HepG2 (cell line): ENCODE measurements at regions not wholly inside any gene's neighbourhood (a gene's known extent, or its start where the extent isn't known, plus 50 kb on each side); places are given as distances from the start of the nearest gene placed in this dataset.

Experiments
- ATAC-seq: fragments of 200-7000 bp; cut with Tn5 transposase; 3 replicates; pipeline ENCODE4 v1.9.1; 2020; ENCODE audit warnings: mild to moderate bottlenecking, moderate library complexity
- BruUV-seq: library from RNA; stranded (reverse); fragments of 400-500 nt; replicated peaks from 2 replicates; lab custom pipeline; 2021; lab: Mats Ljungman, UMichigan
- CTCF ChIA-PET: fragments of 300-600 bp; formaldehyde crosslinking; extraction: SDS; loops from one replicate; lab custom pipeline; 2021; ENCODE audit warnings: low total read pairs, inconsistent platforms, low intra/inter-chr PET ratio; lab: Yijun Ruan, JAX
- POLR2A ChIA-PET: fragments of 350-600 bp; sonication (Branson Sonifier 250); formaldehyde crosslinking; loops from one replicate; lab custom pipeline; 2020; ENCODE audit warnings: antibody characterized with exemption, inconsistent platforms; lab: Yijun Ruan, JAX
- DNase-seq: peaks from one replicate; pipeline ENCODE4 v3.0.0-alpha.2; 2015; ENCODE audit warnings: low spot score
- FAIRE-seq: peaks from 3 replicates; lab custom pipeline; 2011; peaks lifted over from hg19 to GRCh38; lab: Jason Lieb, UNC
- H2AFZ ChIP-seq: one replicate; pipeline ENCODE4 v1.6.1; 2011; ENCODE audit warnings: low read length, inconsistent platforms
- H3K27ac ChIP-seq: fragments of 300-600 bp; 3 replicates; pipeline ENCODE4 v1.8.0; 2011; ENCODE audit warnings: mixed run types, mild to moderate bottlenecking, mixed read lengths, low read length, inconsistent platforms; ENCODE audit not compliant: insufficient read depth; ENCODE audit errors: extremely low read length
- H3K27me3 ChIP-seq, 2 experiments: fragments of 200-600 bp in 1 of 2; 2 replicates in 1 of 2; 3 replicates in 1 of 2; pipeline versions ENCODE4 v1.6.0 to v1.8.0; 2011; ENCODE audit warnings: low read length in 2 of 2, mild to moderate bottlenecking in 2 of 2, moderate library complexity in 2 of 2, inconsistent platforms in 1 of 2; ENCODE audit not compliant: insufficient read depth in 2 of 2, control insufficient read depth in 1 of 2
- H3K36me3 ChIP-seq, 2 experiments: fragments of 200-600 bp in 1 of 2; replicated peaks in 1 of 2; 2 replicates in 1 of 2; 3 replicates in 1 of 2; pipeline versions ENCODE4 v1.5.1 to v1.8.0; 2011; ENCODE audit warnings: low read length in 2 of 2, inconsistent platforms in 1 of 2; ENCODE audit not compliant: insufficient read depth in 2 of 2, control insufficient read depth in 1 of 2
- H3K4me1 ChIP-seq: 2 replicates; pipeline ENCODE4 v1.5.1; 2012; ENCODE audit warnings: low read length, inconsistent platforms; ENCODE audit not compliant: insufficient read depth
- H3K4me2 ChIP-seq: 2 replicates; pipeline ENCODE4 v1.6.0; 2011; ENCODE audit warnings: low read depth, low read length, inconsistent platforms
- H3K4me3 ChIP-seq, 3 experiments: fragments of 200-600 bp in 1 of 3; sonication (generic), shearing (Covaris generic) in 1 of 3; replicated peaks in 1 of 3; 2 replicates each; pipeline ENCODE4 v1.5.1; 2011 to 2016; ENCODE audit warnings: low read length in 3 of 3, inconsistent platforms in 2 of 3, low read depth in 2 of 3, mild to moderate bottlenecking in 2 of 3, control low read depth in 1 of 3, mixed read lengths in 1 of 3; ENCODE audit not compliant: insufficient read depth in 1 of 3
- H3K79me2 ChIP-seq: one replicate; pipeline ENCODE4 v1.6.1; 2011; ENCODE audit warnings: low read length, inconsistent platforms; ENCODE audit not compliant: insufficient read depth
- H3K9ac ChIP-seq: 2 replicates; pipeline ENCODE4 v1.6.0; 2011; ENCODE audit warnings: mild to moderate bottlenecking, low read depth, low read length, inconsistent platforms; ENCODE audit not compliant: insufficient read depth
- H3K9me3 ChIP-seq: 2 replicates; pipeline ENCODE4 v1.5.1; 2012; ENCODE audit warnings: mild to moderate bottlenecking, low read length
- H4K20me1 ChIP-seq: 2 replicates; pipeline ENCODE4 v1.6.0; 2011; ENCODE audit warnings: inconsistent platforms, mild to moderate bottlenecking, low read length, moderate library complexity; ENCODE audit not compliant: insufficient read depth
- DDIT3 ChIP-seq: sonication (generic); formaldehyde crosslinking; IDR thresholded peaks from 2 replicates; pipeline ENCODE4 v1.4.0; 2020; ENCODE audit warnings: mild to moderate bottlenecking, missing genetic modification reagents
- ERF ChIP-seq: IDR thresholded peaks from 2 replicates; pipeline ENCODE4 v1.6.1; 2018; ENCODE audit warnings: missing biosample characterization, missing genetic modification reagents
- ETV5 ChIP-seq: IDR thresholded peaks from 2 replicates; pipeline ENCODE4 v1.6.1; 2018; ENCODE audit warnings: missing biosample characterization, missing genetic modification reagents, inconsistent platforms, borderline replicate concordance
- ETV6 ChIP-seq: sonication (generic); formaldehyde crosslinking; conservative IDR thresholded peaks from 2 replicates; pipeline ENCODE4 v1.4.0; 2020; ENCODE audit warnings: missing genetic modification reagents
- GLI4 ChIP-seq: sonication (generic); formaldehyde crosslinking; IDR thresholded peaks from 2 replicates; pipeline ENCODE4 v1.5.1; 2020; ENCODE audit warnings: missing genetic modification reagents, mild to moderate bottlenecking, moderate library complexity, borderline replicate concordance
- HCFC1 ChIP-seq: fragments of 150-350 bp; IDR thresholded peaks from 2 replicates; pipeline ENCODE4 v1.6.1; 2014; ENCODE audit warnings: low read depth, low read length
- MYNN ChIP-seq: sonication (generic); formaldehyde crosslinking; IDR thresholded peaks from 2 replicates; pipeline ENCODE4 v1.4.0; 2020; ENCODE audit warnings: mild to moderate bottlenecking, low read depth, missing genetic modification reagents
- NAIF1 ChIP-seq: sonication (generic); formaldehyde crosslinking; IDR thresholded peaks from 2 replicates; pipeline ENCODE4 v1.5.0; 2020; ENCODE audit warnings: mild to moderate bottlenecking, missing genetic modification reagents, borderline replicate concordance
- PCBP1 ChIP-seq: fragments of 200-400 bp; formaldehyde crosslinking; IDR thresholded peaks from 2 replicates; pipeline ENCODE4 v1.6.1; 2017; ENCODE audit warnings: mild to moderate bottlenecking, low read depth, low read length, borderline replicate concordance
- POLR2A ChIP-seq, 2 experiments: IDR thresholded peaks; 2 replicates each; pipeline ENCODE4 v1.6.1; 2011; ENCODE audit warnings: low read depth in 2 of 2, low read length in 2 of 2, mild to moderate bottlenecking in 1 of 2, moderate library complexity in 1 of 2; ENCODE audit not compliant: insufficient read depth in 1 of 2
- REL ChIP-seq: sonication (generic); formaldehyde crosslinking; conservative IDR thresholded peaks from 2 replicates; pipeline ENCODE4 v1.8.0; 2022; ENCODE audit warnings: mild to moderate bottlenecking, missing genetic modification reagents, moderate library complexity
- REPIN1 ChIP-seq: sonication (generic); formaldehyde crosslinking; IDR thresholded peaks from 2 replicates; pipeline ENCODE4 v1.8.0; 2022; ENCODE audit warnings: missing genetic modification reagents, low read depth, mild to moderate bottlenecking, borderline replicate concordance
- RFXANK ChIP-seq: IDR thresholded peaks from 2 replicates; pipeline ENCODE4 v1.6.1; 2016
- SKI ChIP-seq: fragments of 450-650 bp; IDR thresholded peaks from one replicate; pipeline ENCODE4 v1.6.1; 2018; ENCODE audit warnings: mild to moderate bottlenecking; ENCODE audit not compliant: partially characterized antibody
- ZBTB14 ChIP-seq: sonication (generic); formaldehyde crosslinking; IDR thresholded peaks from 2 replicates; pipeline ENCODE4 v1.4.0; 2020; ENCODE audit warnings: missing genetic modification reagents
- ZFAT ChIP-seq: sonication (generic); formaldehyde crosslinking; conservative IDR thresholded peaks from 2 replicates; pipeline ENCODE4 v1.8.1; 2023; ENCODE audit warnings: missing genetic modification reagents, inconsistent platforms
- ZNF292 ChIP-seq: sonication (generic); formaldehyde crosslinking; IDR thresholded peaks from 2 replicates; pipeline ENCODE4 v1.8.1; 2022; ENCODE audit warnings: mild to moderate bottlenecking, low read depth, missing genetic modification reagents, borderline replicate concordance
- ZNF549 ChIP-seq: sonication (generic); formaldehyde crosslinking; IDR thresholded peaks from 2 replicates; pipeline ENCODE4 v1.5.0; 2020; ENCODE audit warnings: missing genetic modification reagents
- ZNF691 ChIP-seq: sonication (generic); formaldehyde crosslinking; IDR thresholded peaks from 2 replicates; pipeline ENCODE4 v1.4.0; 2020; ENCODE audit warnings: missing genetic modification reagents, low read depth, mild to moderate bottlenecking, borderline replicate concordance
- ZNF776 ChIP-seq: sonication (generic); formaldehyde crosslinking; IDR thresholded peaks from 2 replicates; pipeline ENCODE4 v1.4.0; 2020; ENCODE audit warnings: mild to moderate bottlenecking, missing genetic modification reagents
- ZNF790 ChIP-seq: sonication (generic); formaldehyde crosslinking; IDR thresholded peaks from 2 replicates; pipeline ENCODE4 v1.8.0; 2022; ENCODE audit warnings: missing genetic modification reagents, mild to moderate bottlenecking, borderline replicate concordance
- WGBS: methylation state at CpG from one replicate; pipeline ENCODE4 v1.1.6; 2017; ENCODE audit warnings: low lambda C conversion rate; 5-methylcytosine and 5-hydroxymethylcytosine counted together
- in situ Hi-C: cut with HindIII; loops from 2 replicates; pipeline ENCODE4 v1.10.0; 2017; ENCODE audit warnings: low pct_unique_long_range_greater_than_20kb; ENCODE audit not compliant: extremely low pct_ligation_motif_present
- intact Hi-C: fragments of 100-400 bp; cut with micrococcal nuclease; formaldehyde crosslinking; loops from one replicate; pipeline ENCODE4 v1.10.0; 2022; ENCODE audit not compliant: unreplicated experiment
- TF ChIP-seq, protein P1 (sequence below): sonication (generic); formaldehyde crosslinking; IDR thresholded peaks from 2 replicates; pipeline ENCODE4 v1.8.0; 2022; ENCODE audit warnings: missing genetic modification reagents, mild to moderate bottlenecking, borderline replicate concordance

GRCh38 chr13:109971456-109972090, 185.2 kb upstream of the IRS2 start (continued):
- TF ChIP-seq ZNF691 (CRISPR knock-in tag), result no peak
- TF ChIP-seq ZFAT (CRISPR knock-in tag), result no peak
- TF ChIP-seq ZNF790 (CRISPR knock-in tag), result no peak
- no peak for TF ChIP-seq DDIT3 (CRISPR knock-in tag)
- no peak for TF ChIP-seq POLR2A (IDR thresholded peaks at IDR 0.05; ENCODE audit: insufficient read depth in 1 of 2, low read depth in 2 of 2, low read length in 2 of 2)
- no peak for TF ChIP-seq REPIN1 (CRISPR knock-in tag)
- TF ChIP-seq HCFC1, result no peak
- no peak for TF ChIP-seq ZBTB14
- TF ChIP-seq ZNF776 (CRISPR knock-in tag), result no peak
- TF ChIP-seq SKI, result no peak

- ChIA-PET POLR2A (no interaction called here), CTCF (no interaction called here)
- intact Hi-C loops, result no loop called here
- no peak overlapping the region for H3K27ac ChIP-seq
- H3K79me2 ChIP-seq, result no peaks in the 10 kb centered on the region
- H3K36me3 ChIP-seq, result no peaks in the 10 kb centered on the region
- no peak overlapping the region for H2AFZ ChIP-seq
- peaks cover 0 to 2% of the 10 kb centered on the region in 2 experiments; a peak in 1 of 5 replicates for H3K27me3 ChIP-seq
- H3K9ac ChIP-seq, result no peak overlapping the region
- in situ Hi-C loops, result no loop called here
- no peak for FAIRE-seq
- BruUV-seq, result no TSS peak
- H3K9me3 ChIP-seq, result no peaks in the 10 kb centered on the region
- no peaks in the 10 kb centered on the region for H3K4me1 ChIP-seq
- H4K20me1 ChIP-seq, result no peaks in the 10 kb centered on the region
- ATAC-seq, result no peak
- H3K4me2 ChIP-seq, result no peak overlapping the region
- DNase-seq, result no peak
- no peak overlapping the region for H3K4me3 ChIP-seq
- 21% methylated on average over 7 of the region's 7 CpGs for WGBS
- TF ChIP-seq ETV6 (CRISPR knock-in tag) (no peak), NAIF1 (CRISPR knock-in tag) (no peak), ZNF549 (CRISPR knock-in tag) (no peak), ETV5 (CRISPR knock-in tag) (no peak), GLI4 (CRISPR knock-in tag) (no peak), REL (no peak), PCBP1 (no peak), ERF (CRISPR knock-in tag) (no peak), ZNF292 (CRISPR knock-in tag) (no peak), MYNN (CRISPR knock-in tag) (no peak), RFXANK (CRISPR knock-in tag) (no peak)
- TF ChIP-seq, protein P1, sequence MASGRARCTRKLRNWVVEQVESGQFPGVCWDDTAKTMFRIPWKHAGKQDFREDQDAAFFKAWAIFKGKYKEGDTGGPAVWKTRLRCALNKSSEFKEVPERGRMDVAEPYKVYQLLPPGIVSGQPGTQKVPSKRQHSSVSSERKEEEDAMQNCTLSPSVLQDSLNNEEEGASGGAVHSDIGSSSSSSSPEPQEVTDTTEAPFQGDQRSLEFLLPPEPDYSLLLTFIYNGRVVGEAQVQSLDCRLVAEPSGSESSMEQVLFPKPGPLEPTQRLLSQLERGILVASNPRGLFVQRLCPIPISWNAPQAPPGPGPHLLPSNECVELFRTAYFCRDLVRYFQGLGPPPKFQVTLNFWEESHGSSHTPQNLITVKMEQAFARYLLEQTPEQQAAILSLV (CRISPR knock-in tag), result no peak
Observed at GRCh38 chr13:109971006-109971405, 184.6 kb upstream of the IRS2 start.
